ENCODE measurements at regions not wholly inside any gene's neighbourhood (a gene's known extent, or its start where the extent isn't known, plus 50 kb on each side); places are given as distances from the start of the nearest gene placed in this dataset.
"Not testable (repeated sequence)": the region's sequence is repeated elsewhere in the genome, so short reads cannot be mapped to it uniquely, and the experiment has no call there.

GRCh38 chr6:7004581-7005297, 103.0 kb upstream of the RREB1 start:
- no peak for TF ChIP-seq CTCF (IDR thresholded peaks at IDR 0.05)
- TF ChIP-seq ZFX (IDR thresholded peaks at IDR 0.05; ENCODE audit: borderline replicate concordance), result no peak
- H3K27ac ChIP-seq, result no peak overlapping the region

- TF ChIP-seq CTCF (IDR thresholded peaks at IDR 0.05) (no peak), ZFX (IDR thresholded peaks at IDR 0.05; ENCODE audit: borderline replicate concordance) (no peak)
- no peak overlapping the region for H3K27ac ChIP-seq
These were observed 101.1 kb upstream of the RREB1 start for GRCh38 chr6:7006515-7007191.

- TF ChIP-seq ZFX (IDR thresholded peaks at IDR 0.05; ENCODE audit: borderline replicate concordance) (no peak), CTCF (IDR thresholded peaks at IDR 0.05) (no peak)
- no peak overlapping the region for H3K27ac ChIP-seq
These were observed 99.2 kb upstream of the RREB1 start for GRCh38 chr6:7008451-7008988.

- TF ChIP-seq CTCF (IDR thresholded peaks at IDR 0.05), result no peak
- H3K27ac ChIP-seq, result no peak overlapping the region
These were observed 91.5 kb upstream of the RREB1 start for GRCh38 chr6:7016226-7016625.

- H3K27ac ChIP-seq, result no peak overlapping the region
- no peak for TF ChIP-seq CTCF (IDR thresholded peaks at IDR 0.05)
- TF ChIP-seq ZFX (IDR thresholded peaks at IDR 0.05; ENCODE audit: borderline replicate concordance), result no peak
These were observed 86.5 kb upstream of the RREB1 start for GRCh38 chr6:7021301-7021700.

GRCh38 chr6:7025861-7026260, 81.9 kb upstream of the RREB1 start:
- H3K27ac ChIP-seq, result no peak overlapping the region
- TF ChIP-seq ZFX (IDR thresholded peaks at IDR 0.05; ENCODE audit: borderline replicate concordance) (no peak), CTCF (IDR thresholded peaks at IDR 0.05) (no peak)

GRCh38 chr6:7028963-7029362, 78.8 kb upstream of the RREB1 start:
- not testable (repeated sequence) for H3K27ac ChIP-seq

- H3K27ac ChIP-seq, result not testable (repeated sequence)
These were observed 76.8 kb upstream of the RREB1 start for GRCh38 chr6:7030968-7031367.

Data from 22Rv1 (cell line).